Right renal cortex interstitium (tissue), 3 donors: ENCODE measurements at regions not wholly inside any gene's neighbourhood (a gene's known extent, or its start where the extent isn't known, plus 50 kb on each side); places are given as distances from the start of the nearest gene placed in this dataset.
"Not testable (repeated sequence)": the region's sequence is repeated elsewhere in the genome, so short reads cannot be mapped to it uniquely, and the experiment has no call there.

ENCODE experiments used
- DNase-seq, 3 donors: peaks; one replicate each; pipeline ENCODE4 v3.0.0-alpha.2; 2013; ENCODE audit warnings: low read depth in 3 of 3, low spot score in 2 of 3

DNA sequence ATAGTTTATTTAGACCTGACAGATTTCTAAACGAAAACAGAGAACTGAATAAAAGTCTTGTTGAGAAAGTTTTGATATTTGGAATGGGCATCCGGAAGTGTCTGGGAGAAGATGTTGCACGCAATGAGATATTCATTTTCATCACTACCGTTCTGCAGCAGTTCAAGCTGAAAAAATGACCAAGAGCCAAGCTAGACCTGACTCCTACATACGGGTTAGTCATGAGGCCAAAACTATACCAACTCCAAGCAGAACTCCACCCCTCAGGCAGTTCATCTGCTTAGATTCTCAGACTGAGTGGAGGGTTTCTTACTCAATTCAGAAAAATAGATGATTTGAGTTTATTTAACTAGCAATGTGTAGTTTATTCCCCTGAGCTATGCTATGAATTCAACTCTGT, 95.4 kb upstream of the ANXA1 start:
- no peak for DNase-seq

DNA sequence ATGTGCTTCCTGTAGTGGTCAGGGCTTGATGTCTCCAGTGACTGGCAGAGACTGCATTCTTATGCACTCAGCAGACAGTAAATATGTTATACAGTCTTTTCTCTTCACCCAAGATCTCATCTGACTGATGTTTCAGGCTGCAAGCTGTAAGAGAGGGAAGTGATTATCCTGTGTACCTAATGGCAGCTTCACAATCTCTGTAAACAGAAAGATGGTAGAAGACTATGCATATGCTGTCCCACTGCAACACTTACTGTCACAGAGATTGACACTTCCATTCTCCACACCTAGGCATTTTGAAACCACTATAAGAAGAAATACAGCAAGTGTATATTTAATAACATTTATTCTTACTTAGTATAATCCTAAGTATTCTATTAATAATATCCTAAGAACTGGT, 97.6 kb upstream of the ANXA1 start:
- DNase-seq: no peak

DNA sequence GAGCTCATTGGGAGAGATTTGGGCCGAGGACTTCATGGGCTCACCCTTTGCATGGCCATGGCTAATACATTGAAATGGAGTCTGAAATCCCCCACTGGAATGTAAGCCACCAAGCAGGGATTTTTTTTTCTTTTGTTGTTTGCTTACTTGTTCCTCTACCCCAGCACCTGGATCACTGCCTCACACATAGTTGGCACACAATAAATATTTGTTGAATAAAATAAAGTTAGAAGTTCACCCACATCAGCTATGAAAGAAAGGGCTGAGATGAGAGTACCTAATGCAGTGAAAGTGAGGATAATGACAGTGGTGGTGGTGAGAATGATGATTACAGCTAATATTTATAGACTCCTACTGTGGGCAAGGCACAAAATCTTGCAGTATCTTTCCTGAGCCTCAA, 98.1 kb upstream of the ANXA1 start:
- DNase-seq: no peak

- no peak for DNase-seq
These were observed 98.2 kb upstream of the ALDH1A1 start for GRCh38 chr9:73050887-73051550.

- DNase-seq: no peak
These were observed 97.4 kb upstream of the ALDH1A1 start for GRCh38 chr9:73050065-73050816.

GRCh38 chr9:73049280-73049679, 96.4 kb upstream of the ALDH1A1 start:
- no peak for DNase-seq

- no peak for DNase-seq
These were observed 93.9 kb upstream of the ALDH1A1 start for GRCh38 chr9:73046769-73047168.

- not testable (repeated sequence) for DNase-seq
These were observed 91.9 kb upstream of the ALDH1A1 start for GRCh38 chr9:73044776-73045175.

DNA sequence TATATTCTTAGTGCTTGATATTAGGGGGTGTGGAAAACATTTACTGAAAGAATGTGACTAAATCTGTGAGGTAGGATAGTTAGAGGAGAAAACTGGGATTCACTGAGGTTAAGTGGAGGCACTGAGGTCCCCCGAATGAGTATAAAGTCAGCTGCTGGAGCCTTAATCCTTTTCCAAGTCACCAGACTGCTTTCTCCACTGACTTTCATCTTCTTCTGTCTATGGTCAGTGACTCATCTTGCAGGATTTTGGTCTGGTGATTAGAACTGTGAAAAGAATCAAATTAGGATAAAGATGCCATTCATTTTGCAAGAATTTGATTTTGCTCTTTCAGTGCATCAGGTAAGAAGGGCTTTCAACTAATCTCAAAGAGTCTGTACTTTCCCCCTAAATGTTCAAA, 89.3 kb upstream of the ALDH1A1 start:
- no peak for DNase-seq

- no peak for DNase-seq
These were observed 86.7 kb upstream of the ALDH1A1 start for GRCh38 chr9:73039271-73040263.

- DNase-seq: no peak
These were observed 85.8 kb upstream of the ALDH1A1 start for GRCh38 chr9:73038613-73039012.

- DNase-seq: no peak
These were observed 85.2 kb upstream of the ALDH1A1 start for GRCh38 chr9:73038089-73038509.

GRCh38 chr9:73037613-73038012, 84.8 kb upstream of the ALDH1A1 start:
- DNase-seq: no peak

DNA sequence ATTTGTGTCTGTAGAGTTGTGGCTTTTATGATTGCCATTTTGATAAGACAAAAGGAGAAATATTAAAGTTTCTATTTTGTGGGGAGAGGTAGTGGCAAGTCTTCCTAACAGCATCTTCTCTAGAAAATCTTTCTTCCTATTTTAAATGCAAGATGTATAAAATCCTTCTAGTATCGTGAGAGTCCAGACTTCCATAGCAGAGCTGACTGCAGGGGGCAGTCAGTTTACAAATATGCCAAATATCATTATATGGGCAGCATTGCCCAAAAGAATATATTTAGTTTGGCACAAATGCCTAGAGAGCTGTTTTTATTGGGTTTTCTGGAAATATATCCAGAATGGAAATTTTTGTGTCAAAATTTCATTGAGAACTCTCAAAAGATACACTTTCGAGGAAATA, 82.1 kb upstream of the ALDH1A1 start:
- DNase-seq: no peak

GRCh38 chr9:73031350-73031749, 78.5 kb upstream of the ALDH1A1 start:
- DNase-seq: no peak

DNA sequence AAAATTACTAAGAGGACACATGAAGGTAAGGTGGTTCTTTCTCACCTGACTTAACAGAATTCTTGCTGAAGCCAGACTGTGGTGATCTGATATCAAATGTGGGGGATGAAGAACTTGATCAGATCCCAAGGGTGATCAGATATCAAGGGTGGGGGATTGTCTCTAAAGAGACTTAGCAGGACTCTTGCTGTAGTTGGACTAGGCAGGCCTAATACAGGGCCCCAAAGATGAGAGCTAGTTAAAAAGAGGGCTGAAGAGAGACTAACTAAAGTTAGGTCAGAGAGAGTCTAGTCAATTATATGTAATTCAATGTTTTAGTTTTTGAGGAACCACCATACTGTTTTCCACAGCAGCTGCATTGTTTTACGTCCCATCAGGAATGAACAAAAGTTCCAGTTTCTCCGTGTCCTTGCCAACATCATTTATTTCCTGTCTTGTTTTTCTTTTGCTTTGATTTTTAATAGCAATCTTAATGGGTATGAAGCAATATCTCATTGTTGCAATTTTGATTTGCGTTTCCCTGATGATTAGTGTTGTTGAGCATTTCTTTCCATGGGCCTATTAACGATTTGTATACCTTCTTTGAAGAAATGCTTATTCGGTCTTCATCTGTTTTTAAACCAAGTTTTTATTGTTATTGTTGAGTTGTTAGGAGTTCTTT, 77.6 kb upstream of the ALDH1A1 start:
- DNase-seq: no peak

GRCh38 chr9:73029346-73029745, 76.5 kb upstream of the ALDH1A1 start:
- DNase-seq: no peak

DNA sequence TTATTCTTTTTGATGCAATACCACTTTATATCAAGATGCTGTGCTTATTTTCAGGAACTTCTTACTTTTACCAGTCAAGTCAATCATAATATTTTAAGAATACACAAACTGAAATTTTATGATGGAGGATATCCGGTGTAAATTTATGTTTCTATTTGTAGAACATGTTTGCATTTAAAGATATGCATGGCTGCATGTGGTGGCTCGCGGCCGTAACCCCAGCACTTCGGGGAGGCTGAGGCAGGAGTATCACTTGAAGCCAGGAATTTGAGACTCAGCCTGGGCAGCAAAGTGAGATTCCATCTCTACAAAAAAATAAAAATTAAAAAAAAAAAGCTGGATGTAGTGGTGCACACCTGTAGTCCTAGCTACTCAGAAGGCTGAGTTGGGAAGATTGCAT, 73.5 kb upstream of the ALDH1A1 start:
- no peak for DNase-seq

DNA sequence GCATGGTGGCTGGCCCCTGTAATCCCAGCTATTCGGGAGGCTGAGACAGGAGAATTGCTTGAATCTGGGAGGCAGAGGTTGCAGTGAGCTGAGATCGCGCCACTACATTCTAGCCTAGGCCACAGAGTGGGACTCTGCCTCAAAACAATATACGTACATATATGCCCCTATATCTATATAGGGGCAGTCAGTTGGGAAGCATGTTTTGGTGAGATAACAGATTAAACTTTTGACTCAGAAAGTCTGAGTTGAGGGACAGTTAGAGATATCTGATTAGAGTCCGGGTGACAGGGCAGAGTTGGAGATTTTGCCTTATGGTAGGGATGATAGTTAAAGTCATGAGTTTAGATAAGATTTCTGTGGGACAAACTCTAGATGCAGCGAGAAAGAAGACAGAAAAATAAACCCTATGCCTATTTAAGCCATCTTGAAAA, 71.8 kb upstream of the ALDH1A1 start:
- no peak for DNase-seq

DNA sequence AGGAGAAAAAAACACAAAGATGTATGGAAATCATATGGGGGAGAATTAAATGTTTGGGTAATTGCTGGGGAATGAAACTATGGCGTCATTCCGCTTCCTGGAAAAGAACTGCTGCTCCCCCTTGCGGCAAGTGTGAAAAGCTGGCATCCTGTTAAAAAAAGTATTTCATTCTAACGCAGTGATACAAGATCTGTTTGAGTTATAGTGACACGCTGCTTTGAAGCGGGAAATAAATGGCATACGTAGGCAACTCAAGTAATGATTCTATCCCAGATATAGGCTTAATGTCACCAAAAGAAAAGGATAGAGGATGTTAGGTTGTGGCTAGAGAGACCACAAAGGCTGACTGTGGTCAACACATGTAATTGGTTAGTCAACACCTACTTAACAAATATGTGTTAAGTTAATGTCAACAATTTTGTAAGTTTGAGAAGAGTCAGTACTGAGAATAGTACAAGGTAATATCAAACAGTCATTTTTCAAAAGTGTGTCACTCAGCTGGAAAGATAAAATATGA, 70.2 kb upstream of the ALDH1A1 start:
- DNase-seq: peak; percentile 45 to 47 (median 47)
